ENCODE measurements at regions not wholly inside any gene's neighbourhood (a gene's known extent, or its start where the extent isn't known, plus 50 kb on each side); places are given as distances from the start of the nearest gene placed in this dataset.

- DNase-seq (ENCODE audit: low read depth, low spot score) = no peak
Measured at GRCh38 chr4:165610679-165611437, 232.1 kb downstream of the CPE start.

- DNase-seq (ENCODE audit: low read depth, low spot score) = no peak
Measured at GRCh38 chr4:165612936-165613335, 234.1 kb downstream of the CPE start.

GRCh38 chr4:165613581-165613980 lies 234.8 kb downstream of the CPE start:
- no peak for DNase-seq (ENCODE audit: low read depth, low spot score)

- DNase-seq (ENCODE audit: low read depth, low spot score) = no peak
Measured at GRCh38 chr4:165620913-165621312, 242.1 kb downstream of the CPE start.

GRCh38 chr4:165621983-165622382 lies 243.2 kb downstream of the CPE start:
- DNase-seq (ENCODE audit: low read depth, low spot score) = peak; percentile 67

- DNase-seq (ENCODE audit: low read depth, low spot score) = peak; percentile 30
Measured at GRCh38 chr4:165625281-165625680, 246.5 kb downstream of the CPE start.

GRCh38 chr4:165626316-165626715 lies 246.7 kb upstream of the TLL1 start:
- DNase-seq (ENCODE audit: low read depth, low spot score) = no peak

GRCh38 chr4:165627128-165627527 lies 245.9 kb upstream of the TLL1 start:
- no peak for DNase-seq (ENCODE audit: low read depth, low spot score)

GRCh38 chr4:165627548-165627947 lies 245.5 kb upstream of the TLL1 start:
- no peak for DNase-seq (ENCODE audit: low read depth, low spot score)

GRCh38 chr4:165628572-165628971 lies 244.5 kb upstream of the TLL1 start:
- no peak for DNase-seq (ENCODE audit: low read depth, low spot score)

- no peak for DNase-seq (ENCODE audit: low read depth, low spot score)
Measured at GRCh38 chr4:165630671-165631070, 242.4 kb upstream of the TLL1 start.

- DNase-seq (ENCODE audit: low read depth, low spot score) = no peak
Measured at GRCh38 chr4:165631208-165631894, 241.7 kb upstream of the TLL1 start.

GRCh38 chr4:165631912-165632311 lies 241.1 kb upstream of the TLL1 start:
- no peak for DNase-seq (ENCODE audit: low read depth, low spot score)

- no peak for DNase-seq (ENCODE audit: low read depth, low spot score)
Measured at GRCh38 chr4:165634766-165635165, 238.3 kb upstream of the TLL1 start.

GRCh38 chr4:165635381-165635780 lies 237.7 kb upstream of the TLL1 start:
- DNase-seq (ENCODE audit: low read depth, low spot score) = no peak

GRCh38 chr4:165635951-165636350 lies 237.1 kb upstream of the TLL1 start:
- DNase-seq (ENCODE audit: low read depth, low spot score) = no peak

GRCh38 chr4:165651901-165652300 lies 221.1 kb upstream of the TLL1 start:
- no peak for DNase-seq (ENCODE audit: low read depth, low spot score)

GRCh38 chr4:165654556-165654955 lies 218.5 kb upstream of the TLL1 start:
- no peak for DNase-seq (ENCODE audit: low read depth, low spot score)

GRCh38 chr4:165656399-165656798 lies 216.6 kb upstream of the TLL1 start:
- DNase-seq (ENCODE audit: low read depth, low spot score) = no peak

- DNase-seq (ENCODE audit: low read depth, low spot score) = no peak
Measured at GRCh38 chr4:165656829-165657490, 216.1 kb upstream of the TLL1 start.

- DNase-seq (ENCODE audit: low read depth, low spot score) = no peak
Measured at GRCh38 chr4:165662341-165662740, 210.7 kb upstream of the TLL1 start.

GRCh38 chr4:165663411-165663810 lies 209.6 kb upstream of the TLL1 start:
- DNase-seq (ENCODE audit: low read depth, low spot score) = no peak

GRCh38 chr4:165666836-165667235 lies 206.2 kb upstream of the TLL1 start:
- no peak for DNase-seq (ENCODE audit: low read depth, low spot score)
